SIG-M5 treated with dmso at 0.1 percent for 504 hours (cell line): ENCODE measurements at regions not wholly inside any gene's neighbourhood (a gene's known extent, or its start where the extent isn't known, plus 50 kb on each side); places are given as distances from the start of the nearest gene placed in this dataset.
A peak's percentile ranks its signal among the peaks of the same experiment; 100 is the strongest.
"Not testable (repeated sequence)": the region's sequence is repeated elsewhere in the genome, so short reads cannot be mapped to it uniquely, and the experiment has no call there.

ENCODE experiments used
- DNase-seq: peaks from one replicate; lab custom pipeline; 2025; ENCODE audit not compliant: unreplicated experiment; lab: John Stamatoyannopoulos, UW

DNA sequence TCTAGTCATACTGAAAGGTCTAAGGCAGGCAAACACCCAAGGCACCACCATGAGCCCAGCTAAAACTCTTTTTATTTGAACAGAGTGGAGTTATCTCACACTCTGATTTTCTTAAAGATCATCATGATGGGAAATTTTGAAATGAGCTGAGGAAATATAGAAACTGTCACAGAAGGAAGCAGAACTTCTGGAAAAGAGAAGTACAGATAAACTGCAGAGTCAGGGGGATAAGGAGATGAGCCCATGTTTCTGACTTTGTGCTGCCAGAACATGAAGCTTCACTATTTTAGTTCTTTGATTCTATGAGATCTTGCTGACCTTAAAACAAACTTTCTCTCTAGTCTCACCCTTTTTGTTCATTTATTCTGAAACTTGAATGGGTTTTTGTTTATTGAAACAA lies 406.5 kb upstream of the EDIL3 start:
- peak; percentile 40 for DNase-seq

DNA sequence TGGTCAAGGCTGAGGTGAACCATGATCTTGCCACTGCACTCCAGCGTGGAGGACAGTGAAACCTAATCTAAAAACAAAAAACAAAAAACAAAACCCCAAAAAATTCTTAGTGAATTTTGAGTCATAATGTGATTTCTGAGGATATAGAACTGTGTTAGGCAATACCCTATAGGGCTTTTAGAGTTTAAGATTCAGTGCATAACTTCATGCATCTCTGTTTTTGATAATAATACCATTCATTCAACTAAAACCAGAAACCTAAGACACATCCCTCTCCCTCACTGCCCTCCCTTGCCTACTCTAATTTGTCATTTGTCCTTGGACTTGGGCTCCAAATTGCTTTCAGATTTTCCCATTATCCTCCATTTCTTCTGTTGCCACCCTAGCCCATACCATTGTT lies 405.7 kb upstream of the EDIL3 start:
- no peak for DNase-seq

DNA sequence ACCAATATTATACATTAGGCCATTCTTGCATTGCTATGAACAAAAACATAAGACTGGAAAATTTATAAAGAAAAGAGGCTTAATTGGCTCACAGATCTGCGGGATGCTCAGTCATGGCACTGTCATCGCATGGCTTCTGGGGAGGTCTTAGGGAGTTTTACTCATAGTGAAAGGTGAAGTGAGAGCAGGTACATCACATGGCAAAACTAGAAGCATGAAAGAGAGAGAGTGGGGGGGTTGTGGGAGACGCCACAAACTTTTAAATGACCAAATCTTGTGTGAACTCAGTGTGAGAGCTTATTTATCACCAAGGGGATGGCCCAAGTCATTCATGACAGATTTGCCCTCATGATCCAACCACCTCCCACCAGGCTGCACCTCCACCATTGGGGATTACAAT lies 398.3 kb upstream of the EDIL3 start:
- DNase-seq = no peak

DNA sequence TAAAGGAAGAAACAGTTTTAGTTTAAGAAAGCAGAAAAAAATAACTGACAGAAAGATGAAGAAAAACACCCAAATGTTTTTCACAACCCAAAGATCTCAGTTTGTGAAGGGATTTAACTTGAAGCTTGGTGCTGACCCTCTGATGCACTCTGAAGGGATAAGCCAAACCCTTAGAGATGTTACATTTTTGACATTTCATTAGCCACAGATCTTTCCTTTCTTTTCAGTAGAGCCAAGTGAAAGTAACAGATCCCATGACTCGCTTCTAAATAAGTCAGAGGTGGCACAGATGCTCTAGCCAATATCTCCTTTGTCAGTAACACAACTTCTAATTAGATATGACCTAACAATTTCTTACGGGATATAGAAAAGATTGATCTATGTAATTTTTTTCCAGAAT lies 394.5 kb upstream of the EDIL3 start:
- no peak for DNase-seq

DNA sequence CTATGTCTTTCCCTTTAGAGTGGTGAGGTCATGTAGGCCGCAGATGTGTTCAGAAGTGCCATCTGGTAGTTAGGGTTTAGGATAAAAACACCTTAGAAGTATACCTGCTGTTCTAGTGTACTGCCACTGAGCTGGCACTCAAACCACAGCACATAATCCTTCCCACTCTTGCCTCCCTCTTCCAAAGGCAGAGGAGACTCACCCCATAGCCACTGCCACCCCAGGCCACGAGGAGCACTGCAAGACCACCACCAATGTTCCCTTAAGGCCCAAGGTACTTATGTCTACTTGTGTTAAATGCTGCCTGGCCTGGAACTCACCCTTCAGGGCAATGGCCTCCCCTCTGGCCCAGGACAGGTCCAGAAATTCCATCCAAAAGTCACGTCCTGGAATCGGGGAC lies 379.5 kb upstream of the EDIL3 start:
- no peak for DNase-seq

DNA sequence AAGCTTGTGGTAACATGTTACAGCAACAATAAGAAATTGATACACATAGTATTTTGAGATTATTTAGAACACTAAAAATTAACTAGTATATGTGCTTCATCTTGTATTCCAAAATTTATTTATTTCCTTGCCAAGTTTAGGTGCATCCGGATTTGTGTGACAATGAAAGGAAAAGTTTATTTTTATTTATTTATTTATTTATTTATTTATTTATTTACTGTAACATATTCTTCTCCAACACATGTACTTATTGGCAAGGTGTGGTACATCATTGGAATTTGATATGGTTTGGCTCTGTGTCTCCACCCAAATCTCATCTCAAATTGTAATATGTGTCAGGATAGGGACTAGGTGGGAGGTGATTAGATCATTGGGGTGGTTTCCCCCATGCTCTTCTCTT lies 373.3 kb upstream of the EDIL3 start:
- DNase-seq = no peak

DNA sequence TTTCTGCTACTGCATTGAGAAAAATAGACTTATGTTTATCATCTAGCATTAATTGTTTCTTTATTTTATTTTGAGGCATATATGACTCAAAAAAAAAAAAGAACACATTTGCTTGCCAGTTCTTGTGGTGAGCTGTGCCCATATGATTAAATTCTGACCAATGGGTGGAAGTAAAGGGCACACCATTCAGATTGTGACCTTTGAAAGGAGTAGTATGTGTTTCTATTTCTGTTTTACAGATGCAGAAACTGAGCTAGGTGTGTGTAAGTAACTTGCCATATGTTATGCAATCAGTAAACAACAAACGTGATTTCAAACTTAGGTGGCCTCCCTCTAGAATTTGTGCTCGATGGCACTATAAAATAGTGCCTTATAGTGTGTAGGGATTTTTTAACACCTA lies 368.1 kb upstream of the EDIL3 start:
- DNase-seq = no peak

DNA sequence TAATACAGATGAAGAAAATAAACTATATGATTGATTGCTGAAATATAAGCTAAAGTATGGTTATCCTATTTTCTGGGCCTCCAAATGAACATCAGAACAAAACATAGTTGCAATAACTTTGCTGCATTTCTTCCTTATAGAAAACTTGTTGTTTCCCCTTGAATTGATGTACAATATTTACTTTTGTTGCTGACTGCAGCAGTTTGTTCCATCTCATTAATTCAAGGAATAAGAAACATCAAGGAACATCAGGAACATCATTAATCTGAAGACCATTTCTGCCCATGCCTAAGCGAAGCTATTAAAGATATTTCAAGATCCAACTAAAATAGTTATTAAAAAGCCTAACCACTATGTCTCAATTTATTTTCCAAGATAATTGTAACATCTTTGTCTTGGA lies 363.6 kb upstream of the EDIL3 start:
- no peak for DNase-seq

DNA sequence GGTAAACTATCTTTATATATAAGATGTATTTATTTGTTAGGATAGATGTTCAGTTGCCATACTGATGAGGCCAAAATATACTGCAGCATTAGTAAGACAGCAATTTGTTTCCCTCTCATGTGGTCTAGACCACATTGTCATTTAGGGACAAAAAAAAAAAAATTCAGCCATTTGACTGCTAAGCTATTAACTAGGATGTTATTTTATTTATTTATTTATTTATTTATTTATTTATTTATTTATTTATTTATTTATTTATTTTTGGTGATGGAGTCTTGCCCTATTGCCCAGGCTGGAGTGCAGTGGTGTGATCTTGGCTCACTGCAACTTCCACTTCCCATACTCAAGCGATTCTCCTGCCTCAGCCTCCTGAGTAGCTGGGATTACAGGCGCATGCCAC lies 361.6 kb upstream of the EDIL3 start:
- not testable (repeated sequence) for DNase-seq

DNA sequence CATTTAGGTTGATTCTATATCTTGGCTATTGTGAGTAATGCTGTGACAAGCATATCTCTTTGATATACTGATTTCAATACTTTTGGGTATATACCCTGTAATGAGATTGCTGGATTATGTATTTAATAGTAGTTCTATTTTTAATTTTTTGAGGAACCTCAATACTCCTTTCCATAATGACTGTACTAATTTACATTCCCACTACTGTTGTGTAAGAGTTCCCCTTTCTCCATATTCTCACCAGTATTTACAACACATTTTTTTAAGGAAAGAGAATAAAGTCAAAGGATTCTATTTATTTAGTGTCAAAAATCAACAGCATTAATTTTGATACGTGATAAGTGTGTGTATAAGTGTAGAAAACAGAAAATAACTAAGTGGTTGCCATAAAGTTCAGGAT lies 356.4 kb upstream of the EDIL3 start:
- DNase-seq = no peak

DNA sequence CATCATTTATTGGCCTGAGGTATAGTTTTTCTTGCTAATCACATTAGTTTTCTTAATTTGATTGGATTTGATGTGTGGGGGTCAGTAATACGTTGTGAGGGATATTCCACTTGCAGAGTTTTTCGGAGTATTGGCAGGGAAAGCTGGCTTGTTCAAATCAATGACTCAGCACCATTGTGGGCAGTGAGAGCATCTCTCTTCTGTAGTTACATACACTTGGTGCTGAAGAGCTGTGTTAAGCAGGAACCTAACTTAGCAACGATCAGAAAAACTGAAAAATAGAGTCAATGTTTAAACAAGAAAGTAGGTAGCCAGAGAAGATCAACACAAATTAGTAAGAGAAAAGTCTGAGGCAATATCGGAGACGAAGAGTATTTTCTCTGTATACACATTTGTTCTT lies 344.6 kb upstream of the EDIL3 start:
- no peak for DNase-seq

DNA sequence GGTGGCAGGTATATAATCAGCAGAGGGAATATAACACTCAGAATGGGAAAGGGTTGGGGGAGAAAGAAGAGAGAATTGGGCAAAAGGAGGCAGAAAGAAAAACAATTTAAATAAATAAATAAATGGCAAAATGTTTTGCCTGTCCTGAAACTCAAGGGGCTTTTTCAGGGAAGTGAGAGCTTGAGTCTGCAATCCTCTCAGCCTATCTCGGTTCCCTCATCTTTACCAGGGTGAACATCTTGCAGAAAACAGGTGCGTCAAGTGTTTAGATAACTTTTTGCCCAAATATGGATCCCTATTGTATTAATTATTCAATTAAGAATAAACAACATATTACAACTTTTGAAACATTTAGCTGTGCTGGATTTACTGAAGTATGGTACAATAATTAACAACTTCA lies 343.0 kb upstream of the EDIL3 start:
- no peak for DNase-seq

DNA sequence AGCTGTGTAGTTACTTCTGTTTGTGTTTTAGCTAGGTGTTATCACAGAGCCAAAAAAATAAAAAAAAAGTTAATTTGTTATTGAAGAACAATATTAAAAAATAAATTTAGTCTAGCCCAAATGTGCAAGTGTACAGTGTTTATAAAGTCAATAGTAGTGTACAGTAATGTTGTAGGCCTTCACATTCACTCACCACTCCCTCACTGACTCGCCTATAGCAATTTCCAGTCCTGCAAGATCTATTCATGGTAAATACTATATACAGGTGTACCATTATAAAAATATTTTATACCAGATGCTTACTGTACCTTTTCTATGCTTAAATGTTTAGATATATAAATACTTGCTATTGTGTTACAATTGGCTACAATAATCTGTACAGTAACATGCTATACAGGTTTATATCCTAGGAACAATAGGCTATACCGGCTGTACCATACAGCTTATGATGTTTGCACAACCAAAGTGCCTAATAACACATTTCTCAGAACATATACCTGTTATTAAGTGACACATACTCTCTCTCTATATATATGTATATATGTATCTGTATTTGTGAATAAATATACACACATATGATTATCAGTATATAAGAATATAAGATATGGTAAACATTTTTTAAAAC lies 341.4 kb upstream of the EDIL3 start:
- no peak for DNase-seq

DNA sequence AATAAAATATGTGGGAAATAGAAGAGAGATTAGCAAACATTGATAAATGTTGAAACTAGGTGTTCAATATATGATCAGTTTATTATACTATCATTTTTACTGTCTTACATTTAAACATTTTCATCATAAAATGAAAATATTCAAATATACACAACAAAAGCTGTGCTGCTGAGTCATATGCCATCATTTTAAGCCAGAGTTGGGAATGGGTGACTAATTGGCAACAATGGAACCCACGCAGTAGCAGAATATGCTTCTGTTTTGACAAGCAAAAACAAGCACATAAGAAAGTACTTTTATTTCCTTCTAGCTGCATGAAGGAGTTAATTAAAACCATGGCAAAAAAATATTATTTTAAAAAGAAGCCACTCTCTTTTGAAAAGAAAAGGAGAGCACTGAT lies 340.0 kb upstream of the EDIL3 start:
- no peak for DNase-seq

DNA sequence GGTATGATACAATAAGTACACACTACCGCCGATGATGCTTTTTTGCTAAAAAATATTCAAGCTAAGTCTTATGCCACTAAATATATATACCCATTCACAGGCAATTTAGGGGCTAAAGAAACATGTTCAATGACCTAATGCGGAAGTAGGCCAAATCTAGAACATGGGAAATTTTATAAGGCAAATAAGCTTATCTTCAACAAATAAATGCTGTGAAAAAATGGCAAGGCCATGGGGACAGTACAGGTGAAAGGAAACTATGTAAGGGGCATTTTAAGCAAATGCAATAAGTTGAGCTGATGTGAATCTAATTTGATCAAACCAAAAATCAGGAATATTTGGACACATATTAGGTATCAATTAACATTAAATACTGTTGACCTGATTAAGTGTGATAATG lies 339.5 kb upstream of the EDIL3 start:
- no peak for DNase-seq

DNA sequence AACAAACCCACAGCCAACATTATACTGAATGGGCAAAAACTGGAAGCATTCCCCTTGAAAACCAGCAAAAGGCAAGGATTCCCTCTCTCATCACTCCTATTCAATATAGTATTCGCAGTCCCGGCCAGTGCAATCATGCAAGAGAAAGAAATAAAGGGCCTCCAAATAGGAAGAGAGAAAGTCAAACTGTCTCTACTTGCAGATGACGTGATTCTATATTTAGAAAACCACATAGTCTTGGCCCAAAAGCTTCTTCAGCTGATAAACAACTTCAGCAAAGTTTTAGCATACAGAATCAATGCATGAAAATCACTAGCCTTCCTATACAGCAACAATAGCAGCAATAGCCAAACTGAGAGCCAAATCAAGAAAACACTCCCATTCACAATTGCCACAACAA lies 333.7 kb upstream of the EDIL3 start:
- DNase-seq = no peak

DNA sequence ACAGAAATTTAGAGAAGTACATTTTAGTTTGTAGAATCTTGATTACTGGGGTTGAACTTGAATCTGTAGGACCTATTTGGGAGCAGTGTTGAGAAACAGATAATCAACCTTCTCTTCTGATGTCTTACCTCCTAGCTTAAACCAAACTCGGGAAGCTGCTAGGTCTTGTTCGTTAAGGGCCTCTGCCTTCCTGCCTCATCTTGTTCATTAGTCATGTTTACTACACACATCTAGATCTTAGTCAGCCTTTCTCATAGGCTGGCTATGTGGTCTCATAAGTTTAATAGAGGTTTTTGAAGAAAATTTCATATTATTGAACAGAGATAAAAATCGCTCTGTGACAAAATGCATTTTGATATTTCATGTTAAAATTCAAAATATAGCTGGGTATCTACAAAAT lies 331.0 kb upstream of the EDIL3 start:
- no peak for DNase-seq

DNA sequence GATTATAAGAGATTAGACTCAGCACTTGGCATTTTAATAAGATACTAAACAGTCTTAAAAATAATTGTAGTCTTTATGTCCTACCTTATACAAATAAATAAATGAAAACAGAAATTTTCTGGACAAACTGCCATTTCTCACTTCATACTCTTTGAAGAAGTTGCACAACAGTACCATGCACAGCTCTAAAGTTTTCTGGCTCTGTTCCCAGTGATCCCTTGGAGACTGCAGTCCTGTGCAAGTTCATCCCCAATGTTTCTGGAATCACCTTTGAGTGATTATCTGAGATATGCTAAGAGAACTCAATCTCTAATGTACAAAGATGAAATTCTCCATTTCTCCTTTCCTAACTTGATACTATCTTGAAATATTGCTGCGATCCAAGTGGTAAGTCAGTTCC lies 330.4 kb upstream of the EDIL3 start:
- DNase-seq = no peak

DNA sequence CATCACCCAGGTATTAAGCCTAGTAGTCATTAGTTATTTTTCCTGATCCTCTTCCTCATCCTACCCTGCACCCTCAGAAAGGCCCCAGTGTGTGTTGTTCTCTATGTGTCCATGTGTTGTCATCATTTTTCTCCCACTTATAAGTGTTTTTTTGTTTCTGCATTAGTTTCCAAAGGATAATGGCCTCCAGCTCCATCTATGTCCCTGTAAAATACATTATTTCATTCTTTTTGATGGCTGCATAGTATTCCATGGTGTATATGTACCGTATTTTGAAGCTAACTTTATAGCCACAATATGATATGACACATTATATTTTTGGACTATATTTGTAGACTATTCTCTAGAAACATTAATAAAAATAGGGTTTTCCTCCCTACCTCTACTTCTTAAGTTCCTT lies 324.4 kb upstream of the EDIL3 start:
- no peak for DNase-seq

DNA sequence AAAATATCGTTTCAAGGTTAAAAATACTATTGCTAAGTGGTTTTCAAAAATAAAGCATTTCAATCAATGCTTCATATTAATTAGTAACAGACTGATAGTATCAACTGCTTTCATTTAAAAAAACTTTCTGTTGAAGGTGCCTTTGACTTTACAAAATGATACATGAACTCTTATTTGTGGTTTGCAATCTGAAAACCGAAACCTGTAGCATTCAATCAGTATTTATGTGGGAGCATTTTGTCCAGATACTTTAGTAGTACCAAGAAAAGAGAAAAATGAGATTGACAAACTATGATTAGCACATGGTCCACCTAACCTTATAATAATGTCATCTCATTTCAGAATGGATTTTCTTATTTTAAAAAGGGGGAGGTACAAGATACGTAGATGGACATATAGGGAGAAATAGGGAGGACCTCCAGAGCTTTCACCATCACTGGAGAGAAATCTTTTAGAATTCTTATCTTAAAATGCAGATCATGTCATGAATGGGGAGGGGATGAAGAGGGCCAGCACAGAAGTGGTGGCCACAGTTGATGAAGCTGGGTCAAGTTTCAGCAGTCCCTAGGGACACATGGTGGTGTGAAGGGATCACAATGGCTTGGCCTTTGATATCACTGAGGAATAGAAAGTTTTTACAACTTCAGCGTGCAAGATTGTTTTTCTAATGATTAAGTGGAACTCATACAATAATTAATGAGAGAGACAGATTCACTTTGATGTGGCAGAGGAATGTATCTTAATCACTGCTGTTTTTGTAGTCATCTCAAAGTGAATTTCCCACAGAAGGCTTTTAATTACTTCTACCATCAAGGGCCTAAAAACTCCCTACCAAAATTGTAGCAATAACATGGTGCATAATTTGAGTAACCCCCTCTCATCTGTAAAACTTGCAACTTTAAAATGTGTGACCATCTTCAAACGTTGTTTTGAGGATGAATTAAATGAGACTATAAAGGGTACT lies 322.3 kb upstream of the EDIL3 start:
- no peak for DNase-seq

DNA sequence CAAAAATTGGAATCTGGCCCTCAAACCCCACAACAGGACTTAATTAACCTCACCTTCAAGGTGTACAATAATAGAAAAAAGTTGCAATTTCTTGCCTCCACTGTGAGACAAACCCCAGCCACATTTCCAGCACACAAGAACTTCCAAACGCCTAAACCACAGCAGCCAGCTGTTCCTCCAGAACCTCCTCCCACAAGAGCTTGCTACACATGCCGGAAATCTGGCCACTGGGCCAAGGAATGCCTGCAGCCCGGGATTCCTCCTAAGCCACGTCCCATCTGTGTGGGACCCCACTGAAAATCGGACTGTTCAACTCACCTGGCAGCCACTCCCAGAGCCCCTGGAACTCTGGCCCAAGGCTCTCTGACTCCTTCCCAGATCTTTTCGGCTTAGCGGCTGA lies 315.9 kb upstream of the EDIL3 start:
- not testable (repeated sequence) for DNase-seq

DNA sequence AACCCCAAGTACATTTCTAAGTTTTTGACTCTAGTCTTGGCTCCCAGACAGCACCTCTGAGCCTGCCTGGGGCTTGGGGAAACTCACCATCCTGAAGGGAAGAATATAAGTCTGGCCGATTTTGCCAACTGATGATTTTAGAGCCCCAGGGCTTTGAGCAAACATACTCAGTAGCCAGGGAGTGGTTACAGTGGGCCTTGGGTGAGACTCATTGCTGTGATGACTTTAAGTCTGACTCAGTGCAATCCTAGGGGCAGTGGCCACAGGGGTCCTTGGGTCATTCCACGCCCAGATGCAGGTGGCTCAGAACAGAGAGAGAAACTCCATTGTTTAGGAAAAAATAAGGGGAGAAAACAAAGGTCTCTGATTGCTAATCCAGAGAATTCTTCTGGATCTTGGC lies 312.0 kb upstream of the EDIL3 start:
- DNase-seq = no peak

DNA sequence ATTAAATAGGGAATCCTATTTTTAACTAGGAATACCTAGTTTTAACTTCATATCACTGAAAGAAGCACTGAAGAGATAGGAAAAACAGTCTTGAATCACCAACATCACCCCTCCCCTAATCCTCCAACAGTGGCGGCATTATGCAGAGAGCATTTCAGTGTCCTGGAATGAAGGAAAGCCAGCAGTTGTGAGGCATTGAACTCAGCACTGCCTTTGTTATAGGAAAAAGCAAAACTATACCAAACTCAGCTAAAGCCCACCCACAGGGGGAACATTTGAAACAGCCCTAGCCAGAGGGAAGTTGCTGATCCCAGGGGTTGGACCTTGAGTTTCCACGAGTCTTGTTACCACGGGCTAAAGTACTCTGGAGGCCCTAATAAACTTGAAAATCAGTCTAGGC lies 310.6 kb upstream of the EDIL3 start:
- no peak for DNase-seq
